K562 (cell line): ENCODE measurements at regions not wholly inside any gene's neighbourhood (a gene's known extent, or its start where the extent isn't known, plus 50 kb on each side); places are given as distances from the start of the nearest gene placed in this dataset.

Experiments
- ATAC-seq: fragments of 200-7000 bp; cut with Tn5 transposase; 3 replicates; pipeline ENCODE4 v1.9.1; 2020; ENCODE audit warnings: moderate library complexity
- BruUV-seq: library from RNA; stranded (reverse); fragments of 400-500 nt; replicated peaks from 2 replicates; lab custom pipeline; 2021; lab: Mats Ljungman, UMichigan
- CTCF ChIA-PET: fragments of 300-600 bp; formaldehyde crosslinking; extraction: SDS; loops from one replicate; lab custom pipeline; 2021; ENCODE audit warnings: low intra/inter-chr PET ratio; lab: Yijun Ruan, JAX
- POLR2A ChIA-PET: fragments of 300-600, 350-650 bp; sonication (Branson Sonifier 250); formaldehyde crosslinking; extraction: SDS; loops from one replicate; lab custom pipeline; 2021; ENCODE audit warnings: antibody characterized with exemption, inconsistent platforms; lab: Yijun Ruan, JAX
- DNase-seq, 4 experiments: peaks; one replicate each; pipeline versions ENCODE4 v3.0.0 to v3.0.0-alpha.2; 2011 to 2018; ENCODE audit warnings: low spot score in 3 of 4, mixed read lengths in 3 of 4; ENCODE audit errors: extremely low read depth in 1 of 4
- FAIRE-seq: peaks from 2 replicates; lab custom pipeline; 2011; peaks lifted over from hg19 to GRCh38; lab: Jason Lieb, UNC
- H2AFZ ChIP-seq: 2 replicates; pipeline ENCODE4 v1.6.0; 2011; ENCODE audit warnings: low read depth, low read length, control low read depth, inconsistent platforms
- H3K27ac ChIP-seq: fragments of 200-600 bp; 3 replicates; pipeline ENCODE4 v1.8.0; 2011; ENCODE audit warnings: low read depth, mild to moderate bottlenecking, control low read depth, inconsistent platforms, low read length, moderate library complexity, mixed read lengths; ENCODE audit errors: extremely low read depth
- H3K27me3 ChIP-seq, 2 experiments: fragments of 300-600 bp in 1 of 2; 2 replicates in 1 of 2; 3 replicates in 1 of 2; pipeline versions ENCODE4 v1.6.0 to v1.8.0; 2011; ENCODE audit warnings: inconsistent platforms in 2 of 2, low read length in 2 of 2, mild to moderate bottlenecking in 1 of 2, mixed read lengths in 1 of 2, moderate library complexity in 1 of 2; ENCODE audit not compliant: control insufficient read depth in 2 of 2, insufficient read depth in 2 of 2
- H3K36me3 ChIP-seq: fragments of 300-600 bp; 3 replicates; pipeline ENCODE4 v1.8.0; 2011; ENCODE audit warnings: mild to moderate bottlenecking, low read length, inconsistent platforms; ENCODE audit not compliant: control insufficient read depth, insufficient read depth
- H3K4me1 ChIP-seq, 2 experiments: fragments of 200-600 bp in 1 of 2; replicated peaks in 1 of 2; 2 replicates in 1 of 2; 3 replicates in 1 of 2; pipeline versions ENCODE4 v1.5.1 to v1.8.0; 2011; ENCODE audit warnings: inconsistent platforms in 2 of 2, low read length in 2 of 2, mild to moderate bottlenecking in 1 of 2, mixed read lengths in 1 of 2, moderate library complexity in 1 of 2; ENCODE audit not compliant: control insufficient read depth in 2 of 2, insufficient read depth in 2 of 2
- H3K4me2 ChIP-seq: 2 replicates; pipeline ENCODE4 v1.6.1; 2011; ENCODE audit warnings: low read length, control low read depth, inconsistent platforms, mixed read lengths; ENCODE audit not compliant: insufficient read depth
- H3K4me3 ChIP-seq: fragments of 200-600 bp; sonication (generic), shearing (Covaris generic); 2 replicates; pipeline ENCODE4 v1.5.1; 2016; ENCODE audit warnings: control low read depth, inconsistent platforms
- H3K79me2 ChIP-seq: fragments of 200-600 bp; 3 replicates; pipeline ENCODE4 v1.8.0; 2011; ENCODE audit warnings: low read length, inconsistent platforms; ENCODE audit not compliant: control insufficient read depth, insufficient read depth
- H3K9ac ChIP-seq, 2 experiments: 2 replicates each; pipeline versions ENCODE4 v1.6.0 to v1.6.1; 2011; ENCODE audit warnings: low read depth in 2 of 2, low read length in 2 of 2, control low read depth in 1 of 2, inconsistent platforms in 1 of 2, mild to moderate bottlenecking in 1 of 2, mixed read lengths in 1 of 2; ENCODE audit not compliant: insufficient read depth in 1 of 2
- H3K9me1 ChIP-seq: one replicate; pipeline ENCODE4 v1.6.0; 2011; ENCODE audit warnings: inconsistent platforms, mild to moderate bottlenecking, low read length, moderate library complexity; ENCODE audit not compliant: control insufficient read depth, insufficient read depth
- H3K9me3 ChIP-seq: replicated peaks from 2 replicates; pipeline ENCODE4 v1.5.1; 2011; ENCODE audit warnings: low read depth, low read length, inconsistent platforms; ENCODE audit not compliant: control insufficient read depth, insufficient read depth
- H4K20me1 ChIP-seq: replicated peaks from 2 replicates; pipeline ENCODE4 v1.6.1; 2011; ENCODE audit warnings: low read length, inconsistent platforms, mixed read lengths; ENCODE audit not compliant: control insufficient read depth, insufficient read depth
- CBFA2T2 ChIP-seq: fragments of 450-650 bp; conservative IDR thresholded peaks from 2 replicates; pipeline ENCODE4 v1.6.1; 2017; ENCODE audit warnings: mild to moderate bottlenecking
- CBFA2T3 ChIP-seq: fragments of 450-650 bp; IDR thresholded peaks from 2 replicates; pipeline ENCODE4 v1.6.1; 2017
- CC2D1A ChIP-seq: fragments of 450-650 bp; IDR thresholded peaks from 2 replicates; pipeline ENCODE4 v1.6.1; 2017; ENCODE audit warnings: mild to moderate bottlenecking
- STAT5A ChIP-seq: IDR thresholded peaks from 2 replicates; pipeline ENCODE4 v1.6.1; 2012; ENCODE audit warnings: low read length, inconsistent platforms, borderline replicate concordance
- ZEB2 ChIP-seq: fragments of 450-650 bp; IDR thresholded peaks from 2 replicates; pipeline ENCODE4 v1.6.1; 2016
- ZNF318 ChIP-seq, 2 experiments: fragments of 450-650 bp; IDR thresholded peaks; 2 replicates each; pipeline ENCODE4 v1.6.1; 2016; ENCODE audit warnings: mild to moderate bottlenecking in 2 of 2, borderline replicate concordance in 1 of 2, low read depth in 1 of 2, moderate library complexity in 1 of 2
- ZNF436 ChIP-seq: fragments of 250-450, 450-650 bp; sonication (Bioruptor Pico); formaldehyde crosslinking; IDR thresholded peaks from 2 replicates; pipeline ENCODE4 v1.7.0; 2020; ENCODE audit warnings: mild to moderate bottlenecking
- WGBS: fragments of 100-300 bp; shearing (Covaris generic); methylation state at CpG from one replicate; pipeline ENCODE4 v1.1.6; 2016; ENCODE audit warnings: low coverage, mixed read lengths; ENCODE audit not compliant: insufficient coverage; ENCODE audit errors: missing lambda C conversion rate; 5-methylcytosine and 5-hydroxymethylcytosine counted together
- in situ Hi-C: fragments of 300-500 bp; cut with MboI; formaldehyde crosslinking; loops from 4 replicates; pipeline ENCODE4 v1.15.0; 2018; ENCODE audit warnings: inconsistent platforms, mixed read lengths
- intact Hi-C: fragments of 100-400 bp; cut with micrococcal nuclease; formaldehyde crosslinking; loops from 2 replicates; pipeline ENCODE4 v1.14.2; 2022

GRCh38 chr7:156203923-156204322, 391.7 kb upstream of the SHH start:
- ChIA-PET CTCF (no interaction called here), POLR2A (interaction anchor here (0.6 kb wide), 1 partner anchor 132 kb away, joined by 3 read pairs; no protein-coding TSS in a partner anchor)
- no peak for FAIRE-seq
- in situ Hi-C loops (no loop called here), intact Hi-C loops (no loop called here)
- H3K4me2 ChIP-seq: no peak overlapping the region
- DNase-seq: no peak
- no peaks in the 10 kb centered on the region for H3K9me1 ChIP-seq
- 0% methylated on average over 10 of the region's 10 CpGs for WGBS
- no peaks in the 10 kb centered on the region for H3K4me1 ChIP-seq
- no peaks in the 10 kb centered on the region for H3K9me3 ChIP-seq
- no peak overlapping the region for H3K27ac ChIP-seq
- no peaks in the 10 kb centered on the region for H3K36me3 ChIP-seq
- no peak overlapping the region for H3K9ac ChIP-seq
- 0 out of 2 replicates have a peak, but pooled peaks cover 19% of the 10 kb centered on the region for H4K20me1 ChIP-seq
- no peak overlapping the region for H3K4me3 ChIP-seq
- BruUV-seq: no TSS peak
- no peak; the same call in 2 of the 3 replicates for ATAC-seq
- no peak for TF ChIP-seq STAT5A
- no peak for TF ChIP-seq ZNF318 (IDR thresholded peaks at IDR 0.05; ENCODE audit: borderline replicate concordance in 1 of 2, low read depth in 1 of 2)
- no peak for TF ChIP-seq ZEB2
- TF ChIP-seq CC2D1A: no peak
- no peak for TF ChIP-seq ZNF436 (CRISPR knock-in tag)
- TF ChIP-seq CBFA2T2: no peak
- no peak for TF ChIP-seq CBFA2T3
- no peak overlapping the region for H2AFZ ChIP-seq
- no peaks in the 10 kb centered on the region for H3K79me2 ChIP-seq
- peaks cover 43 to 78% of the 10 kb centered on the region in 2 experiments for H3K27me3 ChIP-seq
